Right lobe of liver (tissue), 4 donors: ENCODE measurements at regions not wholly inside any gene's neighbourhood (a gene's known extent, or its start where the extent isn't known, plus 50 kb on each side); places are given as distances from the start of the nearest gene placed in this dataset.

ENCODE experiments used
- CTCF ChIP-seq, 4 donors: fragments of 200-600 bp in 3 of 4; fragments of 450-650 bp in 1 of 4; IDR thresholded peaks; one replicate each; pipeline versions ENCODE4 v1.5.1 to v1.8.0; 2016 to 2022; ENCODE audit warnings: antibody characterized with exemption in 4 of 4, mild to moderate bottlenecking in 2 of 4
- POLR2A ChIP-seq: fragments of 450-650 bp; IDR thresholded peaks from one replicate; pipeline ENCODE4 v1.6.1; 2017; ENCODE audit warnings: antibody characterized with exemption, mild to moderate bottlenecking
- donor health status: DM: no; HTN: no; CAD: no.
- donor health status: DM: no; HTN: no; CAD: no.
- donor health status: DM: no; HTN: yes; CAD: no.

- TF ChIP-seq CTCF (IDR thresholded peaks at IDR 0.05) (no peak), POLR2A (no peak)
Measured at GRCh38 chr17:33567223-33567622, 274.1 kb upstream of the ASIC2 start.
